HCT116 (cell line): ENCODE measurements at regions not wholly inside any gene's neighbourhood (a gene's known extent, or its start where the extent isn't known, plus 50 kb on each side); places are given as distances from the start of the nearest gene placed in this dataset.

Experiments
- ATAC-seq: fragments of 200-7000 bp; cut with Tn5 transposase; 2 replicates; pipeline ENCODE4 v1.9.1; 2020; ENCODE audit warnings: mild to moderate bottlenecking, moderate library complexity
- BruUV-seq: library from RNA; stranded (reverse); fragments of 400-500 nt; replicated peaks from 2 replicates; lab custom pipeline; 2021; lab: Mats Ljungman, UMichigan
- CTCF ChIA-PET: fragments of 300-600 bp; sonication (Branson Sonifier 250); formaldehyde crosslinking; loops from one replicate; lab custom pipeline; 2021; ENCODE audit warnings: antibody characterized with exemption; lab: Charles Lee
- POLR2A ChIA-PET: fragments of 300-600, 350-600 bp; sonication (Branson Sonifier 250); formaldehyde crosslinking; loops from one replicate; lab custom pipeline; 2021; ENCODE audit warnings: antibody characterized with exemption; lab: Charles Lee
- RAD21 ChIA-PET, 2 experiments: fragments of 300-600 bp; sonication (Branson Sonifier 250); formaldehyde crosslinking; loops; one replicate each; lab custom pipeline; 2023; ENCODE audit warnings: low total read pairs in 2 of 2; ENCODE audit not compliant: uncharacterized antibody in 2 of 2, unreplicated experiment in 2 of 2, low non-redundant PET in 1 of 2; lab: Charles Lee
- DNase-seq: peaks from one replicate; pipeline ENCODE4 v3.0.0-alpha.2; 2010; ENCODE audit warnings: low read depth, low spot score
- H2AFZ ChIP-seq: fragments of 200-600 bp; shearing (Covaris generic), sonication (generic); 2 replicates; pipeline ENCODE4 v1.6.1; 2017; ENCODE audit warnings: low read depth, mixed run types, mixed read lengths, antibody characterized with exemption, low read length; ENCODE audit not compliant: poor library complexity, severe bottlenecking
- H3K27ac ChIP-seq: 2 replicates; pipeline ENCODE4 v1.5.1; 2012; ENCODE audit warnings: low read depth, low read length
- H3K27me3 ChIP-seq: fragments of 200-600 bp; sonication (generic); 2 replicates; pipeline ENCODE4 v1.6.1; 2016; ENCODE audit warnings: mixed run types, low read length, mixed read lengths; ENCODE audit not compliant: insufficient read depth
- H3K36me3 ChIP-seq, 2 experiments: fragments of 200-500 bp in 1 of 2; fragments of 200-600 bp in 1 of 2; sonication (Bioruptor generic) in 1 of 2; sonication (generic) in 1 of 2; 2 replicates each; pipeline versions ENCODE4 v1.5.1 to v1.6.1; 2014 to 2016; ENCODE audit warnings: low read length in 2 of 2, inconsistent platforms in 1 of 2, mixed read lengths in 1 of 2, mixed run types in 1 of 2; ENCODE audit not compliant: insufficient read depth in 2 of 2, control insufficient read depth in 1 of 2
- H3K4me1 ChIP-seq, 2 experiments: fragments of 200-600 bp in 1 of 2; sonication (generic) in 1 of 2; 2 replicates each; pipeline versions ENCODE4 v1.5.1 to v1.6.1; 2012 to 2017; ENCODE audit warnings: low read length in 2 of 2, inconsistent platforms in 1 of 2, mild to moderate bottlenecking in 1 of 2, mixed read lengths in 1 of 2, mixed run types in 1 of 2, moderate library complexity in 1 of 2; ENCODE audit not compliant: insufficient read depth in 2 of 2, control insufficient read depth in 1 of 2
- H3K4me2 ChIP-seq: fragments of 200-600 bp; sonication (generic); 2 replicates; pipeline ENCODE4 v1.6.1; 2017; ENCODE audit warnings: mixed run types, low read length, mixed read lengths
- H3K4me3 ChIP-seq, 2 experiments: fragments of 200-600 bp in 1 of 2; sonication (generic) in 1 of 2; replicated peaks in 1 of 2; 2 replicates each; pipeline ENCODE4 v1.5.1; 2011 to 2016; ENCODE audit warnings: low read length in 2 of 2, control low read depth in 1 of 2, low read depth in 1 of 2, mild to moderate bottlenecking in 1 of 2, mixed read lengths in 1 of 2, mixed run types in 1 of 2
- H3K79me2 ChIP-seq: fragments of 200-600 bp; sonication (generic); 2 replicates; pipeline ENCODE4 v1.6.1; 2017; ENCODE audit warnings: mild to moderate bottlenecking, mixed run types, low read length, moderate library complexity, mixed read lengths; ENCODE audit not compliant: insufficient read depth
- H3K9ac ChIP-seq: fragments of 200-600 bp; sonication (generic); 2 replicates; pipeline ENCODE4 v1.6.1; 2016; ENCODE audit warnings: low read length, mixed read lengths
- H3K9me2 ChIP-seq: fragments of 200-600 bp; sonication (generic), shearing (Covaris generic); 2 replicates; pipeline ENCODE4 v1.6.1; 2017; ENCODE audit warnings: mixed run types, mild to moderate bottlenecking, moderate library complexity; ENCODE audit not compliant: insufficient read depth
- H3K9me3 ChIP-seq, 2 experiments: fragments of 200-500 bp in 1 of 2; fragments of 200-600 bp in 1 of 2; sonication (Bioruptor generic) in 1 of 2; sonication (generic) in 1 of 2; 2 replicates each; pipeline ENCODE4 v1.6.1; 2014 to 2017; ENCODE audit warnings: low read length in 2 of 2, mixed read lengths in 2 of 2, inconsistent platforms in 1 of 2, low read depth in 1 of 2, mild to moderate bottlenecking in 1 of 2, mixed run types in 1 of 2, moderate library complexity in 1 of 2; ENCODE audit not compliant: control insufficient read depth in 1 of 2, insufficient read depth in 1 of 2
- H4K20me1 ChIP-seq: fragments of 200-600 bp; sonication (generic), shearing (Covaris generic); 2 replicates; pipeline ENCODE4 v1.6.1; 2017; ENCODE audit warnings: mixed run types, mild to moderate bottlenecking, moderate library complexity; ENCODE audit not compliant: insufficient read depth
- CBX3 ChIP-seq: IDR thresholded peaks from 2 replicates; pipeline ENCODE4 v1.6.1; 2012; ENCODE audit warnings: low read depth
- CEBPB ChIP-seq: IDR thresholded peaks from 2 replicates; pipeline ENCODE4 v1.6.1; 2012; ENCODE audit warnings: low read depth
- EGR1 ChIP-seq: IDR thresholded peaks from 2 replicates; pipeline ENCODE4 v1.6.1; 2012; ENCODE audit warnings: low read depth
- EZH2 ChIP-seq: fragments of 200-600 bp; sonication (generic); IDR thresholded peaks from 2 replicates; pipeline ENCODE4 v1.6.1; 2017; ENCODE audit warnings: antibody characterized with exemption, mixed run types
- POLR2A ChIP-seq: IDR thresholded peaks from 2 replicates; pipeline ENCODE4 v1.7.0; 2011; ENCODE audit warnings: borderline replicate concordance; ENCODE audit not compliant: insufficient read depth, insufficient read length; ENCODE audit errors: extremely low read depth
- POLR2AphosphoS5 ChIP-seq: IDR thresholded peaks from 2 replicates; pipeline ENCODE4 v1.6.1; 2011; ENCODE audit warnings: mild to moderate bottlenecking, low read depth, low read length, moderate library complexity
- RAD21 ChIP-seq: IDR thresholded peaks from 2 replicates; pipeline ENCODE4 v1.6.1; 2012; ENCODE audit warnings: low read depth, mild to moderate bottlenecking
- SIN3A ChIP-seq: IDR thresholded peaks from 2 replicates; pipeline ENCODE4 v1.6.1; 2012; ENCODE audit warnings: low read depth
- SP1 ChIP-seq: IDR thresholded peaks from 2 replicates; pipeline ENCODE4 v1.6.1; 2012; ENCODE audit warnings: low read depth
- TCF7L2 ChIP-seq: IDR thresholded peaks from 2 replicates; pipeline ENCODE4 v1.7.0; 2011; ENCODE audit warnings: borderline replicate concordance, inconsistent platforms; ENCODE audit not compliant: insufficient read depth, insufficient read length; ENCODE audit errors: extremely low read depth
- YY1 ChIP-seq: IDR thresholded peaks from 2 replicates; pipeline ENCODE4 v1.6.1; 2011; ENCODE audit warnings: low read length, low read depth, moderate library complexity, mild to moderate bottlenecking; ENCODE audit not compliant: insufficient replicate concordance; ENCODE audit errors: extremely low read depth
- ZFX ChIP-seq: fragments of 450-650 bp; IDR thresholded peaks from 2 replicates; pipeline ENCODE4 v1.6.1; 2017
- intact Hi-C: fragments of 100-400 bp; cut with micrococcal nuclease; formaldehyde crosslinking; loops from 2 replicates; pipeline ENCODE4 v1.10.0; 2022
- TF ChIP-seq, protein P1 (sequence below), 3 experiments: fragments of 200-600 bp in 1 of 3; sonication (generic) in 1 of 3; IDR thresholded peaks in 2 of 3; conservative IDR thresholded peaks in 1 of 3; 2 replicates each; pipeline ENCODE4 v1.5.1; 2012 to 2017; ENCODE audit warnings: low read depth in 2 of 3, low read length in 2 of 3, antibody characterized with exemption in 1 of 3, borderline replicate concordance in 1 of 3, control low read depth in 1 of 3, mild to moderate bottlenecking in 1 of 3, mixed read lengths in 1 of 3, mixed run types in 1 of 3, moderate library complexity in 1 of 3; ENCODE audit not compliant: insufficient read depth in 1 of 3
- TF ChIP-seq, protein P2 (sequence below): IDR thresholded peaks from 2 replicates; pipeline ENCODE4 v1.6.1; 2012
- TF ChIP-seq, protein P3 (sequence below): IDR thresholded peaks from 2 replicates; pipeline ENCODE4 v1.6.1; 2012
- TF ChIP-seq, protein P4 (sequence below): IDR thresholded peaks from 2 replicates; pipeline ENCODE4 v1.6.1; 2012; ENCODE audit warnings: low read depth
- TF ChIP-seq, protein P5 (sequence below): IDR thresholded peaks from 2 replicates; pipeline ENCODE4 v1.6.1; 2011; ENCODE audit warnings: mild to moderate bottlenecking, low read length, moderate library complexity; ENCODE audit not compliant: insufficient replicate concordance; ENCODE audit errors: extremely low read depth

DNA sequence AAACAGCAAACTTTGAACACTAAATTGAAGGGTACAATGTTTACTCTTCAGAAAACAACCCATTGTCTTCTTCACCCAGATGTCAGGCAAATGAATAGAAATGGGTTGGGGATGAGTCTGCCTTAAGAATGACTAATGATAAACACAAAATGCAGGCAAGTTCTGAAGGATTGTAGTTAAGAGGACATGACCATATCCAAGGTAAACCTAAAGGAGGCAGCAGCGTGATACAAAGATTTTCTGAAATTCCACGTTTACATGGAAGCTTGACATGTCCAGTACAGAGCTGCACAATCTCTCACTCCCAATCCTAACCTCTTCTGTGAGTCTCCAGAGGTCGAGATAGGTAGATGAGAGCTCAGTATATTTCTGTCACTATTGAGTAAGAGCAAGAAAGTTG is 1263.2 kb upstream of the CDH6 start:
- TF ChIP-seq ZFX, result no peak
- TF ChIP-seq EGR1, result no peak
- no peak for TF ChIP-seq CBX3
- TF ChIP-seq, protein P1, sequence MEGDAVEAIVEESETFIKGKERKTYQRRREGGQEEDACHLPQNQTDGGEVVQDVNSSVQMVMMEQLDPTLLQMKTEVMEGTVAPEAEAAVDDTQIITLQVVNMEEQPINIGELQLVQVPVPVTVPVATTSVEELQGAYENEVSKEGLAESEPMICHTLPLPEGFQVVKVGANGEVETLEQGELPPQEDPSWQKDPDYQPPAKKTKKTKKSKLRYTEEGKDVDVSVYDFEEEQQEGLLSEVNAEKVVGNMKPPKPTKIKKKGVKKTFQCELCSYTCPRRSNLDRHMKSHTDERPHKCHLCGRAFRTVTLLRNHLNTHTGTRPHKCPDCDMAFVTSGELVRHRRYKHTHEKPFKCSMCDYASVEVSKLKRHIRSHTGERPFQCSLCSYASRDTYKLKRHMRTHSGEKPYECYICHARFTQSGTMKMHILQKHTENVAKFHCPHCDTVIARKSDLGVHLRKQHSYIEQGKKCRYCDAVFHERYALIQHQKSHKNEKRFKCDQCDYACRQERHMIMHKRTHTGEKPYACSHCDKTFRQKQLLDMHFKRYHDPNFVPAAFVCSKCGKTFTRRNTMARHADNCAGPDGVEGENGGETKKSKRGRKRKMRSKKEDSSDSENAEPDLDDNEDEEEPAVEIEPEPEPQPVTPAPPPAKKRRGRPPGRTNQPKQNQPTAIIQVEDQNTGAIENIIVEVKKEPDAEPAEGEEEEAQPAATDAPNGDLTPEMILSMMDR (IDR thresholded peaks at IDR 0.05 in 2 of 3, conservative IDR thresholded peaks at IDR 0.05 in 1 of 3; ENCODE audit: borderline replicate concordance in 1 of 3, insufficient read depth in 1 of 3, low read depth in 2 of 3, low read length in 2 of 3), result no peak
- no peak for TF ChIP-seq SP1
- TF ChIP-seq SIN3A, result no peak
- TF ChIP-seq EZH2, result no peak
- TF ChIP-seq TCF7L2, result no peak
- no peak for TF ChIP-seq RAD21
- TF ChIP-seq POLR2A, result no peak
- TF ChIP-seq, protein P2, sequence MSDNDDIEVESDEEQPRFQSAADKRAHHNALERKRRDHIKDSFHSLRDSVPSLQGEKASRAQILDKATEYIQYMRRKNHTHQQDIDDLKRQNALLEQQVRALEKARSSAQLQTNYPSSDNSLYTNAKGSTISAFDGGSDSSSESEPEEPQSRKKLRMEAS, result no peak
- TF ChIP-seq, protein P3, sequence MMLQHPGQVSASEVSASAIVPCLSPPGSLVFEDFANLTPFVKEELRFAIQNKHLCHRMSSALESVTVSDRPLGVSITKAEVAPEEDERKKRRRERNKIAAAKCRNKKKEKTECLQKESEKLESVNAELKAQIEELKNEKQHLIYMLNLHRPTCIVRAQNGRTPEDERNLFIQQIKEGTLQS, result no peak
- TF ChIP-seq YY1, result no peak
- TF ChIP-seq CEBPB, result no peak
- no peak for TF ChIP-seq POLR2AphosphoS5
- TF ChIP-seq, protein P4, sequence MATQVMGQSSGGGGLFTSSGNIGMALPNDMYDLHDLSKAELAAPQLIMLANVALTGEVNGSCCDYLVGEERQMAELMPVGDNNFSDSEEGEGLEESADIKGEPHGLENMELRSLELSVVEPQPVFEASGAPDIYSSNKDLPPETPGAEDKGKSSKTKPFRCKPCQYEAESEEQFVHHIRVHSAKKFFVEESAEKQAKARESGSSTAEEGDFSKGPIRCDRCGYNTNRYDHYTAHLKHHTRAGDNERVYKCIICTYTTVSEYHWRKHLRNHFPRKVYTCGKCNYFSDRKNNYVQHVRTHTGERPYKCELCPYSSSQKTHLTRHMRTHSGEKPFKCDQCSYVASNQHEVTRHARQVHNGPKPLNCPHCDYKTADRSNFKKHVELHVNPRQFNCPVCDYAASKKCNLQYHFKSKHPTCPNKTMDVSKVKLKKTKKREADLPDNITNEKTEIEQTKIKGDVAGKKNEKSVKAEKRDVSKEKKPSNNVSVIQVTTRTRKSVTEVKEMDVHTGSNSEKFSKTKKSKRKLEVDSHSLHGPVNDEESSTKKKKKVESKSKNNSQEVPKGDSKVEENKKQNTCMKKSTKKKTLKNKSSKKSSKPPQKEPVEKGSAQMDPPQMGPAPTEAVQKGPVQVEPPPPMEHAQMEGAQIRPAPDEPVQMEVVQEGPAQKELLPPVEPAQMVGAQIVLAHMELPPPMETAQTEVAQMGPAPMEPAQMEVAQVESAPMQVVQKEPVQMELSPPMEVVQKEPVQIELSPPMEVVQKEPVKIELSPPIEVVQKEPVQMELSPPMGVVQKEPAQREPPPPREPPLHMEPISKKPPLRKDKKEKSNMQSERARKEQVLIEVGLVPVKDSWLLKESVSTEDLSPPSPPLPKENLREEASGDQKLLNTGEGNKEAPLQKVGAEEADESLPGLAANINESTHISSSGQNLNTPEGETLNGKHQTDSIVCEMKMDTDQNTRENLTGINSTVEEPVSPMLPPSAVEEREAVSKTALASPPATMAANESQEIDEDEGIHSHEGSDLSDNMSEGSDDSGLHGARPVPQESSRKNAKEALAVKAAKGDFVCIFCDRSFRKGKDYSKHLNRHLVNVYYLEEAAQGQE, result no peak
- TF ChIP-seq, protein P5, sequence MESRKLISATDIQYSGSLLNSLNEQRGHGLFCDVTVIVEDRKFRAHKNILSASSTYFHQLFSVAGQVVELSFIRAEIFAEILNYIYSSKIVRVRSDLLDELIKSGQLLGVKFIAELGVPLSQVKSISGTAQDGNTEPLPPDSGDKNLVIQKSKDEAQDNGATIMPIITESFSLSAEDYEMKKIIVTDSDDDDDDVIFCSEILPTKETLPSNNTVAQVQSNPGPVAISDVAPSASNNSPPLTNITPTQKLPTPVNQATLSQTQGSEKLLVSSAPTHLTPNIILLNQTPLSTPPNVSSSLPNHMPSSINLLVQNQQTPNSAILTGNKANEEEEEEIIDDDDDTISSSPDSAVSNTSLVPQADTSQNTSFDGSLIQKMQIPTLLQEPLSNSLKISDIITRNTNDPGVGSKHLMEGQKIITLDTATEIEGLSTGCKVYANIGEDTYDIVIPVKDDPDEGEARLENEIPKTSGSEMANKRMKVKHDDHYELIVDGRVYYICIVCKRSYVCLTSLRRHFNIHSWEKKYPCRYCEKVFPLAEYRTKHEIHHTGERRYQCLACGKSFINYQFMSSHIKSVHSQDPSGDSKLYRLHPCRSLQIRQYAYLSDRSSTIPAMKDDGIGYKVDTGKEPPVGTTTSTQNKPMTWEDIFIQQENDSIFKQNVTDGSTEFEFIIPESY, result no peak
- no TSS peak for BruUV-seq
- no peaks in the 10 kb centered on the region for H3K36me3 ChIP-seq
- no peaks in the 10 kb centered on the region for H3K27me3 ChIP-seq
- RAD21 ChIA-PET, result no interaction called here
- ATAC-seq, result no peak
- H3K79me2 ChIP-seq, result no peaks in the 10 kb centered on the region
- H3K9ac ChIP-seq, result no peak overlapping the region
- CTCF ChIA-PET, result no interaction called here
- no peak overlapping the region for H3K27ac ChIP-seq
- no peak overlapping the region for H3K4me3 ChIP-seq
- DNase-seq, result no peak
- H3K9me3 ChIP-seq, result peaks cover 14 to 17% of the 10 kb centered on the region in 2 experiments; a peak in 2 of 4 replicates
- no peak overlapping the region for H3K4me2 ChIP-seq
- no peak overlapping the region for H2AFZ ChIP-seq
- no peaks in the 10 kb centered on the region for H4K20me1 ChIP-seq
- no peaks in the 10 kb centered on the region for H3K9me2 ChIP-seq
- POLR2A ChIA-PET, result no interaction called here
- H3K4me1 ChIP-seq, result no peaks in the 10 kb centered on the region
- intact Hi-C loops, result no loop called here
